GM12873 (cell line): ENCODE measurements at regions not wholly inside any gene's neighbourhood (a gene's known extent, or its start where the extent isn't known, plus 50 kb on each side); places are given as distances from the start of the nearest gene placed in this dataset.

Experiments used
- CTCF ChIP-seq: IDR thresholded peaks from 2 replicates; pipeline ENCODE4 v1.5.1; 2012; ENCODE audit warnings: low read depth, mild to moderate bottlenecking, moderate library complexity, low read length, control low read depth; ENCODE audit not compliant: insufficient read depth; ENCODE audit errors: missing control alignments

- TF ChIP-seq CTCF, result no peak
These were observed 70.5 kb downstream of the ZFP36L2 start for GRCh38 chr2:43155851-43156411.

- no peak for TF ChIP-seq CTCF
These were observed 71.7 kb downstream of the ZFP36L2 start for GRCh38 chr2:43154685-43155084.

- TF ChIP-seq CTCF, result no peak
These were observed 73.4 kb downstream of the ZFP36L2 start for GRCh38 chr2:43152741-43153647.

GRCh38 chr2:43152186-43152585, 74.2 kb downstream of the ZFP36L2 start:
- TF ChIP-seq CTCF, result no peak

- TF ChIP-seq CTCF, result no peak
These were observed 76.8 kb downstream of the ZFP36L2 start for GRCh38 chr2:43149482-43150107.

- no peak for TF ChIP-seq CTCF
These were observed 80.3 kb downstream of the ZFP36L2 start for GRCh38 chr2:43146083-43146482.

GRCh38 chr2:43144263-43144662, 82.1 kb downstream of the ZFP36L2 start:
- TF ChIP-seq CTCF, result no peak
